ENCODE measurements at regions not wholly inside any gene's neighbourhood (a gene's known extent, or its start where the extent isn't known, plus 50 kb on each side); places are given as distances from the start of the nearest gene placed in this dataset.

DNA sequence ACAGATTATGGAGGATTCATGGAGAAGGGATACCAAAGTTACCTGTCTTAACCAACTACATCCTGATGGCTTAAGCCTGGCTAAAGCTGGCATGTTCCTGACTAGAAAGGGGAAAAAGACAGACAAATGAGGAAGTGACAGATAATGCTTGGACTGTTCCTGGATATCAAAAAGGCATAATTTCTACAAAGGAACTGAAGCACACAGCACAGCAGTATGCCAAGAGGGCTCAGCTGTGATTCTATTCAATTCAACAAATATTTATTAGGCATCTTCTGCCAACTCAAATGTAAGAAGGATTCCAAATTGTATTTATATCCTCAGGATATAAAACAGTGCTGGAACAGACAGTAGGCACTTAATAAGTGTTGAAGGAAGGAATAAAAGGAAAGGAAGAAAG lies 59.5 kb downstream of the KLF12 start:
- no peak for TF ChIP-seq TAF1 (IDR thresholded peaks at IDR 0.05; ENCODE audit: borderline replicate concordance, insufficient read depth, low read length)
- no peak for TF ChIP-seq POLR2AphosphoS5 (IDR thresholded peaks at IDR 0.05; ENCODE audit: low read depth, low read length)
- TF ChIP-seq FOXP2 (optimal IDR thresholded peaks at IDR 0.05; ENCODE audit: borderline replicate concordance, extremely low read depth, extremely low read length, insufficient read depth), result no peak
- TF ChIP-seq REST (IDR thresholded peaks at IDR 0.05; ENCODE audit: insufficient read depth in 1 of 2, low read depth in 2 of 2, low read length in 2 of 2), result no peak
- TF ChIP-seq SIN3A (IDR thresholded peaks at IDR 0.05; ENCODE audit: borderline replicate concordance, insufficient read depth, low read length), result no peak

- TF ChIP-seq FOXP2 (optimal IDR thresholded peaks at IDR 0.05; ENCODE audit: borderline replicate concordance, extremely low read depth, extremely low read length, insufficient read depth), result no peak
- TF ChIP-seq REST (IDR thresholded peaks at IDR 0.05; ENCODE audit: insufficient read depth in 1 of 2, low read depth in 2 of 2, low read length in 2 of 2), result no peak
- TF ChIP-seq TAF1 (IDR thresholded peaks at IDR 0.05; ENCODE audit: borderline replicate concordance, insufficient read depth, low read length), result no peak
- no peak for TF ChIP-seq SIN3A (IDR thresholded peaks at IDR 0.05; ENCODE audit: borderline replicate concordance, insufficient read depth, low read length)
- TF ChIP-seq POLR2AphosphoS5 (IDR thresholded peaks at IDR 0.05; ENCODE audit: low read depth, low read length), result no peak
Measured at GRCh38 chr13:74073274-74073673, 60.9 kb downstream of the KLF12 start.

DNA sequence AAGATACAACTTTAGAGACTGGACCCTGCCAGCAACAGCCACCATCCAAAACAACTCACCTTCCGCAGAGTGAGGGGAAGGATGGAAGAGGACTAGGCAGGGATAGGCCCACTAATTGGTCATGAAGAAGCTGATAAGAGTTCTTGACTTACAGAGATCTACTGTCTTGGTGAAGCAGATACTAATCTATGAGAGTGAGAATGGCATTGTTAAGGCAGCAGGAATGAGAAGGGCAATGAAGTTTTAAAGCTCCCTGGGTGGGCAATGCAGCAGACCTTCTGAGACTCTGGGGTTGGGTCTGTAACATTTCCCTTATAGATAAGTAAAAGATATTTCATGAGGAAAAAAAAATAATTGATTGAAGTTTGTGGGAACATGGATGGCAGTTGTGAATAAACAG lies 63.7 kb downstream of the KLF12 start:
- no peak for TF ChIP-seq FOXP2 (optimal IDR thresholded peaks at IDR 0.05; ENCODE audit: borderline replicate concordance, extremely low read depth, extremely low read length, insufficient read depth)
- no peak for TF ChIP-seq TAF1 (IDR thresholded peaks at IDR 0.05; ENCODE audit: borderline replicate concordance, insufficient read depth, low read length)
- no peak for TF ChIP-seq REST (IDR thresholded peaks at IDR 0.05; ENCODE audit: insufficient read depth in 1 of 2, low read depth in 2 of 2, low read length in 2 of 2)
- no peak for TF ChIP-seq SIN3A (IDR thresholded peaks at IDR 0.05; ENCODE audit: borderline replicate concordance, insufficient read depth, low read length)
- no peak for TF ChIP-seq POLR2AphosphoS5 (IDR thresholded peaks at IDR 0.05; ENCODE audit: low read depth, low read length)

- TF ChIP-seq REST (IDR thresholded peaks at IDR 0.05; ENCODE audit: insufficient read depth in 1 of 2, low read depth in 2 of 2, low read length in 2 of 2) (no peak), TAF1 (IDR thresholded peaks at IDR 0.05; ENCODE audit: borderline replicate concordance, insufficient read depth, low read length) (no peak), FOXP2 (optimal IDR thresholded peaks at IDR 0.05; ENCODE audit: borderline replicate concordance, extremely low read depth, extremely low read length, insufficient read depth) (no peak), SIN3A (IDR thresholded peaks at IDR 0.05; ENCODE audit: borderline replicate concordance, insufficient read depth, low read length) (no peak), POLR2AphosphoS5 (IDR thresholded peaks at IDR 0.05; ENCODE audit: low read depth, low read length) (no peak)
Measured at GRCh38 chr13:74070065-74070464, 64.1 kb downstream of the KLF12 start.

DNA sequence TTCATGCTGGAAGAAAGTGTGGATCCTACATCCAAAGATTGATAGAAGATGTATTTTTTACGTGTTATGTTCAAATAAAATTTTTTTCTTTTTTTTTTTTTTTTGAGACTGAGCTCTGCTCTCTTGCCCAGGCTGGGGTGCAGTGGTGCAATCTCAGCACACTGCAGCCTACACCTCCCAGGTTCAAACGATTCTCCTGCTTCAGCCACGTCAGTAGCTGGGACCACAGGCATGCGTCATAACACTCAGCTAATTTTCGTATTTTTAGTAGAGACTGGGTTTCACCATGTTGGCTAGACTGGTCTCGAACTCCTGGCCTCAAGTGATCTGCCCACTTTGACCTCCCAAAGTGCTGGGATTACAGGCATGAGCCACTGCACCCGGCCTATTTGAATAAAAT lies 65.7 kb downstream of the KLF12 start:
- TF ChIP-seq POLR2AphosphoS5 (IDR thresholded peaks at IDR 0.05; ENCODE audit: low read depth, low read length) (no peak), SIN3A (IDR thresholded peaks at IDR 0.05; ENCODE audit: borderline replicate concordance, insufficient read depth, low read length) (no peak), REST (IDR thresholded peaks at IDR 0.05; ENCODE audit: insufficient read depth in 1 of 2, low read depth in 2 of 2, low read length in 2 of 2) (no peak), FOXP2 (optimal IDR thresholded peaks at IDR 0.05; ENCODE audit: borderline replicate concordance, extremely low read depth, extremely low read length, insufficient read depth) (no peak), TAF1 (IDR thresholded peaks at IDR 0.05; ENCODE audit: borderline replicate concordance, insufficient read depth, low read length) (no peak)

Data from PFSK-1 (cell line).